GM13976 (cell line): ENCODE measurements at regions not wholly inside any gene's neighbourhood (a gene's known extent, or its start where the extent isn't known, plus 50 kb on each side); places are given as distances from the start of the nearest gene placed in this dataset.

Experiments
- DNase-seq: peaks from one replicate; pipeline ENCODE4 v3.0.0; 2012; ENCODE audit warnings: low spot score
- in situ Hi-C: fragments of 300-500 bp; cut with MboI; formaldehyde crosslinking; loops from one replicate; pipeline ENCODE4 v1.12.0; 2022; ENCODE audit warnings: low sequenced_read_pairs, mixed read lengths, inconsistent platforms; ENCODE audit not compliant: unreplicated experiment
- TF ChIP-seq, protein P1 (sequence below): IDR thresholded peaks from 2 replicates; pipeline ENCODE4 v1.5.1; 2012; ENCODE audit warnings: borderline replicate concordance, mild to moderate bottlenecking; ENCODE audit not compliant: insufficient read depth; ENCODE audit errors: extremely low read depth, missing control alignments, control extremely low read depth

DNA sequence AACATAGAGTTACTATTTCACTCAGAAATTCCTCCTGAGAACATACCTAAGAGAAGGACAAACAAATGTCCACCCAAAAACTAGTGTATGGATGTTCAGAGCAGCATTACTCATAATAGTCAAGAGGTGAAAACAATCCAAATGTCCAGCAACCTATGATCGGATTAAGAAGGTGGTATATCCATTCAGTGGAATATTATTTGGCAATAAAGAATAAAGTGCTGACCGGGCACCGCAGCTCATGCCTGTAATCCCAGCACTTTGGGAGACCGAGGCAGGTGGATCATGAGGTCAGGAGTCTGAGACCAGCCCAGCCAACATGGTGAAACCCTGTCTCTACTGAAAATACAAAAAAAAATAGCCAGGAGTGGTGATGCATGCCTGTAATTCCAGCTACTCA lies 182.8 kb upstream of the AGAP1 start:
- in situ Hi-C loops, result no loop called here
- no peak for DNase-seq
- TF ChIP-seq, protein P1, sequence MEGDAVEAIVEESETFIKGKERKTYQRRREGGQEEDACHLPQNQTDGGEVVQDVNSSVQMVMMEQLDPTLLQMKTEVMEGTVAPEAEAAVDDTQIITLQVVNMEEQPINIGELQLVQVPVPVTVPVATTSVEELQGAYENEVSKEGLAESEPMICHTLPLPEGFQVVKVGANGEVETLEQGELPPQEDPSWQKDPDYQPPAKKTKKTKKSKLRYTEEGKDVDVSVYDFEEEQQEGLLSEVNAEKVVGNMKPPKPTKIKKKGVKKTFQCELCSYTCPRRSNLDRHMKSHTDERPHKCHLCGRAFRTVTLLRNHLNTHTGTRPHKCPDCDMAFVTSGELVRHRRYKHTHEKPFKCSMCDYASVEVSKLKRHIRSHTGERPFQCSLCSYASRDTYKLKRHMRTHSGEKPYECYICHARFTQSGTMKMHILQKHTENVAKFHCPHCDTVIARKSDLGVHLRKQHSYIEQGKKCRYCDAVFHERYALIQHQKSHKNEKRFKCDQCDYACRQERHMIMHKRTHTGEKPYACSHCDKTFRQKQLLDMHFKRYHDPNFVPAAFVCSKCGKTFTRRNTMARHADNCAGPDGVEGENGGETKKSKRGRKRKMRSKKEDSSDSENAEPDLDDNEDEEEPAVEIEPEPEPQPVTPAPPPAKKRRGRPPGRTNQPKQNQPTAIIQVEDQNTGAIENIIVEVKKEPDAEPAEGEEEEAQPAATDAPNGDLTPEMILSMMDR, result no peak

DNA sequence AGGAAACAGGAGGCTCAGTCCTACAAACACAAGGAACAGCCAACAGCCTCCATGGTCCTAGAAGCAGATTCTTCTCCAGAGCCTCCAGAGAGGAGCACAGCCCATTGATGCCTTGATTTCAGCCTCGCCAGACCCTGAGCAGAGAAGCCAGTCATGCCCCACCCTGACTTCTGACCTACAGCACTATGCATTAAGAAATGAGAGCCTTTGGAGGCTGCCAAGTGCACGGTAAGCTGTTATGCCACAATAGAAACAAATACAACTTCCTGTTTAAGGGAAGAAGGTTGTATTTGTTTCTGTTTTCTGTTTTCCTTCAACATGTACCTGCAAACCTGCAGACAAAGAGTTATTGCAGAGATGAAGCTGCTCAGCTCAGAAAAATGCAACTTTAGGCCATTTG lies 181.3 kb upstream of the AGAP1 start:
- in situ Hi-C loops, result no loop called here
- TF ChIP-seq, protein P1, result no peak
- DNase-seq, result no peak

DNA sequence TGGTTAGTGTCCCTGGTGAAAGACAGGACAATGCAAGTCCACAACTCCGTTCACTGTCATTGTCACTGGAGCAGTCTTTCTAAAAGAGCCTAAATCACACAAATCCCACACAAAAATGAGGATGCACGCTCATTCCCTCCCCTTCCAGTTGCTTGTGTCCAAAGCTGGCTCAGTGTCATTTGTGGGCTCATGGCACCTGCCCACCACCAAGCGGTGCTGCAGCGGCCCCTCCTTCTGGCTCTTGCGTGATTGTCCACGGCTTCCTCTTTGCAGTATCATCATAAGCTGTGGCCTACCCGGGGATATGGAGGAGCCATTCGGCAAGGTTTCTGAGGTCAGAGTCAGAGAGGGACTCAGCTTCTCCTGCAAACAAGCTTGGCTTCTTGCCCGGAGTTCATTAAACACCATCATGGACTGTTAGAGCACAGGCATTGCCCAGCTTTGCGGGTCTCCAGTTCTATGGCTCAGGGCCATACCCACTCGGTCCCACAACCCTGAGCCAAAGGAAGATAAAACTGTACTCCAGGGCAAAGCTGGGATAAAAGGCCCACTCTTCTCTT lies 179.4 kb upstream of the AGAP1 start:
- TF ChIP-seq, protein P1, result no peak
- no peak for DNase-seq
- in situ Hi-C loops, result no loop called here

DNA sequence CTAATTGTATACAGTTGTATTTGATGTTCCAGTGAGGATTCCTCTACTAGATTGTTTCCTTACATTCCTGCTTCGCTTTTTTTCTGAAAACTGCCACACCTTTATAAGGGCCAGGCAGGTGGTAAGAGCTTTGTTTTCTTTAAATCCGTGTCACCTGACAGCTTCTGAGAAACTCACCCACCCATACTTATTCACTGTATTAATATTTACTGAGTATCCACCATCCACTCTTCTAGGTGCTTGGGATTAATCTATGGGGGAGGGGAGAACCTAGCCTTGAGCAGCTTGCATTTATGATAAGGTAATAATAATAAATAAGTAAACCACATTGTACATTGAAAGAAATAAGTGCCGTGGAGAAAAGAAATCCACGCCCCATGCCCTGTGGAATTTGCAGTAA lies 174.7 kb upstream of the AGAP1 start:
- in situ Hi-C loops, result no loop called here
- TF ChIP-seq, protein P1, result no peak
- DNase-seq, result no peak

DNA sequence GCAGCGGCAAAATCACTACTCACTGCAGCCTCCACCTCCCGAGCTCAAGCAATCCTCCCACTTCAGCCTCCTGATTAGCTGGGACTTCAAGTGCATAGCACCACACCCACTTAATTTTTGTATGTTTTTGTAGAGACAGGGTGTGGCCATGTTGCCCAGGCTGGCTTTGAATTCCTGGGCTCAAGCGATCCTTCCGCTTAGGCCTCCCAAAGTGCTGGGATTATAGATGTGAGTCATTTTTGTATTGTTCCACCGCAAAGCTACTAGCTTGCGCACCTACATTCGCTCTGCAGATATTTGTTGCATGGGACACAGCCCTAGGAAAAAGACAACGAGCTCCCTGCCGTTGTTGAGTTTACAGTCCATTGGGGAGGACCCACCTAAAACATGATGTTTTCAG lies 173.5 kb upstream of the AGAP1 start:
- DNase-seq, result no peak
- in situ Hi-C loops, result no loop called here
- TF ChIP-seq, protein P1, result no peak

DNA sequence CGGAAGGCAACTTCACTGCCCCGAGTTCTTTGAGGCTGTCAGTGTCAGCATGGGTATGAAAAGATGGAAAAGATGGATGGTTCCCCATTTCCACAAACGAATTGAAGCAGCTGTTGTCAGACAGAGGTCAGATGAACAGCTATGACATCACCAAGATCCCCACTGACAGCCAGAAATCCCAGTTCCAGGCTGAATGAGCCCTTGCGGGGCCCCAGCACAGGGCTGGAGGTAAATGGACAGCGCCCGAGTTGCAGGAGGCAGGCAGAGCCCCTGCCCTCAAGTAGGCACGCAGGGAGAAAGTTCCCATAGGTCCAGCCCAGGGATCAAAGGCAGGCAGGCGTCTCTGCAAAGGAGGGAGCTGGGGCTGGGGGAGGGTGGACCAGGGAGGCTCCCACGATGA lies 169.5 kb upstream of the AGAP1 start:
- in situ Hi-C loops, result no loop called here
- TF ChIP-seq, protein P1, result no peak
- no peak for DNase-seq

DNA sequence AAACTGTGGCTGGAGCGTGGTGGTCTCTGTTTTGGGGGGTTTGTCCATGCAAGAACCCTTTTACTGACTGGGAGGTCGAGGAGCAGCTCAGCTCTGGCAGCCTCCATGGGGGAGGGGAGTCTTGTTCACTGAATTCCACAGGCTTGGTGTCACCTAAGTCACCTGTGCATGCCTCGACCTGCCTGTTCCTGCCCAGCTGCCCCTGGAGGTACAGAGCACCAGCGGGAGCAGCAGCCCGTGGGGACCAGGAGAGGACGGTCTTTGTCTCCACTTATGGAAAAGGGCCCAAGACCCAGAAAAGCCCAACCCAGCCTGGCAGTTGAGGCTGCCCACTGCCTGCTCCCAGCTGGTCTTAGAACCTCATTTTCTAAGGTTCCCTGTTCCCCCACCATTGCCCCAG lies 168.7 kb upstream of the AGAP1 start:
- DNase-seq, result no peak
- in situ Hi-C loops, result no loop called here
- TF ChIP-seq, protein P1, result no peak
